HG02840 (cell line): ENCODE measurements at regions not wholly inside any gene's neighbourhood (a gene's known extent, or its start where the extent isn't known, plus 50 kb on each side); places are given as distances from the start of the nearest gene placed in this dataset.
"Not testable (repeated sequence)": the region's sequence is repeated elsewhere in the genome, so short reads cannot be mapped to it uniquely, and the experiment has no call there.

ENCODE experiments used
- ATAC-seq: cut with Tn5 transposase; IDR thresholded peaks from one replicate; pipeline ENCODE4 v1.9.1; 2021; ENCODE audit warnings: mild to moderate bottlenecking, moderate library complexity, moderate number of reproducible peaks; ENCODE audit not compliant: unreplicated experiment, low FRiP score

- ATAC-seq: no peak
Measured at GRCh38 chr22:22817468-22818201, 70.0 kb upstream of the IGLL5 start.

DNA sequence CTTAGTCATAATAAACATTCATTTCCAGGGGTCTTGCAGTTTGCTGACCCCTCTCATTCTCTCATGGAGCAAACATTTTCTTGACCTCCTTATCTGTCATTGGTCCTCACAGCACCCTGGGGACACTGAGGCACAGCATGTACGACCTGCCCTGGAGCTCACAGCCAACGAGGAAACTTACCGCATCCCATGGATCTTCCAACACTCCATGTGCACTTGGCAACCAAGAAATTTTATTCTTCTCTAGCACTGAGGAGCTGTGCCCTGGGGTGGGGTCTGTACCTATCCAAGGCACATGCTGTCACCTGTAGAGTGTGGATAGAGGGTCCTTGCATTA is 69.4 kb upstream of the IGLL5 start:
- ATAC-seq: no peak

DNA sequence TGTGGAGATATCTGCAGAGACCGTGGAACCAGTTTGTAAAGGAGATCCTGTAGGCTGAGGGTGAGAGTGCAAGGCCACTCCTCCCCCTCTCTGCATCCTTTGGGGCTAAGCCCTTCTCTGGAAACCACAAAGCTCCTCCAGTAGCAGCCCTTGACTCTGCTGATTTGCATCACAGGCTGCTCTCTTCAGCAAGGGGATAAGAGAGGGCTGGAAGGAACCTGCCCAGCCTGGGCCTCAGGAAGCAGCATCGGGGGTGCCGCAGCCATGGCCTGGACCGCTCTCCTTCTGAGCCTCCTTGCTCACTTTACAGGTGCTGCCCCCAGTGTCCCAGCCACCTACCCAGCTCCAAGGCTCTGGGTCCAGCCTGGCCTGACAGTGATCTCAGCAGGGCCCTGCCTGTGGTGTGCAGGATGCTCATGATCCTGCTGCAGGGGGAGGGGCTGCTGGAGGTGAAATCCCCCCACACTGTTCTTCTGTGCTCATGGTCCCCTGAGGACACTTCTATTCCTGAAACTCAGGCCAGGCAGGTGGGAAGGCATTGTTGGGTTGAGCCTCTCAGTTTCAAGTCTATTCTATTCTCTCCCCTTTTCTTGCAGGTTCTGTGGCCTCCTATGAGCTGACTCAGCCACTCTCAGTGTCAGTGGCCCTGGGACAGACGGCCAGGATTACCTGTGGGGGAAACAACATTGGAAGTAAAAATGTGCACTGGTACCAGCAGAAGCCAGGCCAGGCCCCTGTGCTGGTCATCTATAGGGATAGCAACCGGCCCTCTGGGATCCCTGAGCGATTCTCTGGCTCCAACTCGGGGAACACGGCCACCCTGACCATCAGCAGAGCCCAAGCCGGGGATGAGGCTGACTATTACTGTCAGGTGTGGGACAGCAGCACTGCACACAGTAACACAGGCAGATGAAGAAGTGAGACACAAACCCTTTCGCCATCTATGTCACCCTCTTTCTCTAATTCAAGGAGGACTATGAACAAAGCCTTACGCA is 68.5 kb upstream of the IGLL5 start:
- ATAC-seq: no peak

GRCh38 chr22:22820076-22820475 is 67.5 kb upstream of the IGLL5 start:
- ATAC-seq: no peak

DNA sequence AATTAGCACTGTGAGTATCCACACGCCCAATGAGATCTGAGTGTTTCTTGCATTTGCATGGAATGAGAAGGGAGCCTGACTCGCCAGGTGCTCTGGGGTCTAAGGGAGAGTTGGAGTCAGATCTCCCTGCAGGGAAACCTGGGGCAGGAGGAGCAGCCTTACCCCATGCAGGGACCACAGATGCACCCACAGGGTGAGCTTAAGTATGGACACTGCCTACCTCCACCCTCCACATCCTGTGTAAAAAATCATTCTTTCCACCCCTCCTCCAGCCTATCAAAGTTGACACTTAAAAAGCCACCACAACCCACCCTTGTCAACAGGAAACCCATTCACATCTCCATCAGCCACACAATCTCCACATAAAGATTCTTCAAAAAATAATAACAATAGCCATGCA is 67.0 kb upstream of the IGLL5 start:
- no peak for ATAC-seq

DNA sequence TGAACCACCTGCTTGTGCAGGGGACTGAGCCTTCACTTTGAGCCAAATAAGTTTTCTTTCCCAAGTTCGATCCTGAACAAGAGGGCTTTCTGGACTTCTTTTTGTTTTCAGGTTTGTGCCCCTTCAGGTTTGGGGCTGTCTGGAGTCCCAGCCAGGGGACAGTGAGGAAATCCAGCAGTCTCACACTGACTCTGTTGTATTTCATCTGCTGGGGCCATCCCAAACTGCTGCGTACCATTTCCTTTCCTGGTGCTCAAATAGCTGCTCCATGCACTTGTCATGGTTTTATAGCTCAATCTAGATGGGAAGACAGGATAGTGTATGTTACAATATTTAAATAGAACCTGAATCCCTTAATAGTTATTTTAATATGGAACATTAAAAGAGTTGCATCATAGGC is 66.3 kb upstream of the IGLL5 start:
- ATAC-seq: no peak

DNA sequence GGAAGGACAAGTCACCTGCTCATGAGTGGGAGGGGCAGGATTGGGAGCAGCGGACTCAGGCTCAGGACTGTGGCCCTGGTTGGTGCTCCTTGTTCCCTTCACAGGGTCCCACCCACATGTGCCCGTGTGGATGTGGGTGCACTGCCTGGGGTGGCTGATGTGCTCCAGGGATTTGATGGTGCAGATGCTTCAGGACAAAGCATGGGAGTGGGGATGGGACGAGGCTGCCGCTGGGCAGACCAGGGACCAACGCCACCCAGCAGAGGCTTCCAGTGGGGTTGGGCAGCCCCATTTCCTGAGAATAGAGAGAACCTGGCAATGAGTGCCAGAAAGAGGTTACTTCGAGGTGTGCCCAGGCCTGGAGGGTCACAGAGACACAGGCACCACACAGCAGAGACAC is 65.5 kb upstream of the IGLL5 start:
- no peak for ATAC-seq

GRCh38 chr22:22822553-22822952 is 65.1 kb upstream of the IGLL5 start:
- not testable (repeated sequence) for ATAC-seq

- no peak for ATAC-seq
Measured at GRCh38 chr22:22823131-22823810, 64.3 kb upstream of the IGLL5 start.

GRCh38 chr22:22824340-22825212 is 63.0 kb upstream of the IGLL5 start:
- ATAC-seq: no peak

- ATAC-seq: no peak
Measured at GRCh38 chr22:22825213-22825593, 62.4 kb upstream of the IGLL5 start.

DNA sequence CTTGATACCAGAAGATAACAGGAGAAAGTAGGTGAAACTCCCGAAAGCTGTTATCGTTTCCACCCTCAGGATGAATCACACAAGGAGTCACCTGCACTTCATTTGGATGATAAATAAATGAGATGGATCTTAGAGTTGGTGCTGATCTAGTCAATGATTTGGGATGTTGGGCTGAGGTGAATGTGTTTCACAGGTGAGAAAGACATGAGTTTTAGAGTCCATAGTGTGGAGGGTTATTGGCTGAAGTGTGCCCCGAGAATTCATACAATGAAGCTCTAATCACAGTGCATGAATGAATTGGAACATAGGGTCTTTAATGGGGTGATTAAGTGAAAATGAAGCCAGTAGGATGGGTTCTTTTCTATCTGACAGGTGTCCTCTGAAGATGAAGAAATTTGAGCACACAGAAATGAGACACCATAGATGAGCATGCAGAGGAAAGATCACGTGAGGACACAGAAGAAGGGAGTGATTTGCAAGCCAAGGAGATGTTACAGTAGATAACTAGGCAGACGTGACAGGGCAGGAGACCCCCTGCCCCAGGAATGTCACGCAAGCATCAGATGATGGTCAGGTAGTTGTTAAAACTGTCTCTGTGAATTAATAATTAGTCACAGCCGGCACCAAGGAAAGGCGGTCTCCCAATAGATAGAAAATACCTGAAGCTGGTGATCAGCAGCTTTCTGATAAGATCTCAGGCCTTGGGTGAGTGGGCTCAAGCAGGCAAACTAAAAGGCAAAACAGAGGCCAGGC is 60.3 kb upstream of the IGLL5 start:
- ATAC-seq: no peak

DNA sequence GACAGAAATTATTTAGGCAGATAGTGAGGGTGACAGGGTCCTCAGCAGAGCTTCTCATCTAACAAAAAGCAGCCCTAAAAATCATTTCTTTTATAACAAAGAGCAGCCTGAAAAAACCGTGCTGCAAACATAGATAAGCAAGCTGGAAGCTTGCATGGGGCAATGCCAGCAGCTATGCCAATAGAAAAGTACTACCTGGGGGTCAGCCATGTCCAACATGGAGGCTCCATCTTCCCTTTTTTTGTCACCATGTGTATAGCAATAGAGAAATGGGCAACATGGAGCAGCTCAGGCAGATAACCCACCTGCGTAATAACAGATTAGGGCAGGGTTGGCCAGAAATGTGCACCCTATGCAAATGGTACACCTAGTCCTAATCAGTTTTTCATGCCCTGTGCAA is 57.4 kb upstream of the IGLL5 start:
- ATAC-seq: no peak

DNA sequence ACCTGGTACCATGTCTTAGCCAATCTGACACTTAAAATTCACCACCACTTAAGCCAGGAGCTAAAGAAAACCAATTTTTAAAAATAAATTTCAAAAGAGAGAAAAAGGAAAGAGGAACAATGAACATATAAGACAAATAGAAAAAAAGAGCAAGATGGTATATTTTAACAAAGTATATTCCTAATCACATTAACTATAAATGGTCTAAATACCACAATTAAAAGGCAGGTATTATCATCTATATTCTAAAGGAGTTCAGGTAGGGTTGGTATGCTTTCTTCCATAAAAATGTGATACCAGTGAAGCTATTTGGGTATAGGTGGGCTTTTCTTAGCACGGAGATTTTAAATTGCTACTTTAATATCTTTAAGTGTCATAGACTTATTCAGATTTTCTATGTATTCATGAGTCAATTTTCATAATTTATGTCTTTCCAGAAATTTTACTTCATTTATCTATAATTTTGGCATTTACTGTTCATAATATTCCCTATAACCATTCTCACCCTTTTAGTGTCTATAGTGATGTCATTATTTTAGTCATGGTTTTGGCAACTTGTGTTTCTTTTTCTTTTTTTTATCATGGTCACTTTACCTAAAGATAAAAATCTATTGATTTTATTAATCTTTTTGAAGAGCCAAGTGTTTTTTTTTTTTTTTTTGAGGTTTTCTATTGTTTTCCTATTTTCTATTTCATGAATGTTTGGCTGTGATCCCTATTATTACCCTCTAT is 56.5 kb upstream of the IGLL5 start:
- ATAC-seq: no peak

GRCh38 chr22:22833059-22833458 is 54.6 kb upstream of the IGLL5 start:
- ATAC-seq: no peak

GRCh38 chr22:22833488-22833887 is 54.1 kb upstream of the IGLL5 start:
- ATAC-seq: no peak

GRCh38 chr22:22834204-22834603 is 53.4 kb upstream of the IGLL5 start:
- ATAC-seq: no peak

DNA sequence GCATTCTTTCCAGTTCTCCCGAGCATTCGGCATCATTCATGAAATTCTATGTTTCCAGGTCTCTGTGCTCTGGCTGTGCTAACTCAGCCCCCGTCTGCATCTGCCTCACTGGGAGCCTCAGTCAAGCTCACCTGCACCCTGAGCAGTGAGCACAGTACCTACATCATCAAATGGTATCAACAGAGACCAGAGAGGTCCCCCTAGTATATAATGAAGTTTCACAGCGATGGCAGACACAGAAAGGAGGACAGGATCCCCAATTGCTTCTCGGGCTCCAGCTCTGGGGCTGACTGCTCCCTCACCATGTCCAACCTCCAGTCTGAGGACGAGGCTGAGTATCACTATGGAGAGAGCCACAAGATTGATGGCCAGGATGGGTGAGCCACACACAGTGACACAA is 52.8 kb upstream of the IGLL5 start:
- ATAC-seq: no peak

DNA sequence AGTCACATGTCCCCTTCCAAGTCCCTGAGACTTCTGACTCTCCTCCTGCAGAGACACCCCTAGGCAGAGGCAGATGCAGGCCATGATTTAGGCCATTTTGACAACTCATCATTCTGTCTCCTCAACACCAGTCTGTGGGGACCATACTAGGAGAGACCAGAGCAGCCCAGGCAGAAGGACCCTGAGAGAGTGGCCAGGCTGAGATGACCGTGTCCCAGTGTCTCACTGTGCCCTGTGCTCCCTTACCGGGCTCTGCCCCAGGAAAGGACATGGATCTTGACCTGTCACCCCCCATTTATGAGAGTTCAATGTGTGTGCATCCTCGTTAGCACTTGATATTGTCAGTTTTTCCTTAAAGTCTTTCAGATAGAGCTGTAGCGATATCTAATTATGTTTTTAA is 52.4 kb upstream of the IGLL5 start:
- ATAC-seq: no peak
